ENCODE measurements at regions not wholly inside any gene's neighbourhood (a gene's known extent, or its start where the extent isn't known, plus 50 kb on each side); places are given as distances from the start of the nearest gene placed in this dataset.

DNA sequence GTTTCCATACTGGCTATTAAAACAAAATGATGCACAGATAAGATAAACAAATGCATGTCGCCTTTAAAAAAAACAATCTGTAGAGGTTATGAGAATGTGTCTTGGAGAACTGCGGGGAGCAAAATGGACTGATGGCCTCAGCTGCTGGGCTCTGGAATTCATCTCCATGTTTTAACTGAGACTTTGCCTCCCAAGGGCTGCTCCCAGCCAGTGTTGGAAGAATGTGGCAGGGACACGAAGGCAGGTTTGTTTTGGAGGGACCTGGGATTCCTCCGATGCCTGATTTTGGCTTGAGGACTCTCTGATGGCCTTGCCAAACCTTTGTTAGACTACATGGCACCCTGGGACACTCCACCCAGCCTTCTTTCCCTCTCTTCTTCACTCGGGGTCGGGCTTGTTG lies 83.5 kb upstream of the AP1S2 start:
- no peak for DNase-seq
- in situ Hi-C loops (cut with HindIII; ENCODE audit: low pct_ligation_motif_present, low pct_unique_long_range_greater_than_20kb, low sequenced_read_pairs): no loop called here

DNA sequence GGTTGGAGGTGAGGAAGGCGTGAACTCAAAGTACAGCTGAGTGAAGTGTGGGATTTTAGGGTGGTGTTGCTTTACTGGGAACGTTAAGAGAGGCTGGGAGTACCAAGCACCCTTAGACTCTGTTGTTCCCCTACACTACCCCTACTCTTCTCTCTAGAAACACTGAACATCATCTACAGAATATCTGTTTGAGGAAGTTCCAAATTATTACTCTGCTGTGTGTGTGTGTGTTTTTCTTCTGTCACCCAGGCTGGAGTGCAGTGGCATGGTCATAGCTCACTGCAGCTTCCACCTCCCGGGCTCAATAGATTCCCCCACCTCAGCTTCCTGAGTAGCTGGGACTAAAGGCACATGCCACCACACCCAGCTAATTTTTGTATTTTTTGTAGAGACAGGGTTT lies 76.7 kb upstream of the AP1S2 start:
- no peak for DNase-seq
- in situ Hi-C loops (cut with HindIII; ENCODE audit: low pct_ligation_motif_present, low pct_unique_long_range_greater_than_20kb, low sequenced_read_pairs): no loop called here

DNA sequence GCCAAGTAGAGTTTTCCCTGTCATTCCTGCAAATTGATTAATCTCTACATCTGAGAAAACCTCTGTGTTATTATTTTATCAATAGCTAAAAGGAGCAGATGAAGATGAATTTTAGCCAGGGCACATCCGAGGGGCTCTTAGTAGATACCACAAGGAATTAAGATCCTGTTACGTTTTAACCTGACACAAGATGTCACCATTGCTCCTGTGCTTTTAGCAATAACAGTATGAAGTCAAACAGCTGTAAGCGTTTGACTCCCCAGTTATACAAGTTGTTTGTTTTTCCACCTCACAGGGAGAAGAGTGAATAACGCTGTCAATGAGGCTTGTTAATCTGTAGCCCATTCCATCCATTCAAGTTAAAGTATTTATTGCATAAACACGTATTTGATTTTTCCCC lies 76.0 kb upstream of the AP1S2 start:
- in situ Hi-C loops (cut with HindIII; ENCODE audit: low pct_ligation_motif_present, low pct_unique_long_range_greater_than_20kb, low sequenced_read_pairs): no loop called here
- DNase-seq: peak; percentile 8

DNA sequence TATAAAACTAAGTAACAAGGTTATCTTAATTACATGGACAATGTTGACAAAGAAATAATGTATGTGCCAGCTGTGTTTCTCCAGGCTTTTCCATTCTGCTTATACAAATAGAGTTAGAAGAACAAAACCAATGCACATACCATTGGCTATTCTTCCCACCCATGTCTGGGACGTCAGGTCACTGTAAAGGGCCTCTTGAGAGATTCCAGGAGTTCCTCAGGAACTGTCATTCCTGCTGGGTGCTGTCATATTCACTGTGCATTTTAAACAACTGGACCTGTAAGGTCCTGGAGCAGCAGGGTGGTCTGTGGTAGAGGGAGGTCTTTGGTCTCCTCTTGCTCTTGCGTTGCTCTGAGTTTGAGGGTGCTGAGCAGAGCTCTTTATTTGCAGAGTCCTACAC lies 74.6 kb upstream of the AP1S2 start:
- DNase-seq: no peak
- in situ Hi-C loops (cut with HindIII; ENCODE audit: low pct_ligation_motif_present, low pct_unique_long_range_greater_than_20kb, low sequenced_read_pairs): no loop called here

DNA sequence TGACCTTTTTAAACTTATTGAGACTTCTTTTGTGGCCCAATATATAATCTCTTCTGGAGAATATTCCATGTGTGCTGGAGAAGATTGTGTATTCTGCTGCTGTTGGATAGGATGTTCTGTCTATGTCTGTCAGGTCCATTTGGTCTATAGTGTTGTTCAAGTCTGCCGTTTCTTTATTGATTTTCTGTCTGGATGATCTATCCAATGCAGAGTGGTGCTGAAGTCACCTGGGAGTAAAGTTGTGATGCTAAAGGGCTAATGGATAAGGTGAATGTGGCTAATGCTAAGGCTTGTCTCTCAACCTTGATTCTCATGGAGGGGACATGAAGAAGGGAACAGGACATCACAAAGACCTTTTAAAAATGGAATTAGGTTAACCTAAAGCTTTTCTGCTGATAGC lies 72.0 kb upstream of the AP1S2 start:
- DNase-seq: no peak
- in situ Hi-C loops (cut with HindIII; ENCODE audit: low pct_ligation_motif_present, low pct_unique_long_range_greater_than_20kb, low sequenced_read_pairs): no loop called here

DNA sequence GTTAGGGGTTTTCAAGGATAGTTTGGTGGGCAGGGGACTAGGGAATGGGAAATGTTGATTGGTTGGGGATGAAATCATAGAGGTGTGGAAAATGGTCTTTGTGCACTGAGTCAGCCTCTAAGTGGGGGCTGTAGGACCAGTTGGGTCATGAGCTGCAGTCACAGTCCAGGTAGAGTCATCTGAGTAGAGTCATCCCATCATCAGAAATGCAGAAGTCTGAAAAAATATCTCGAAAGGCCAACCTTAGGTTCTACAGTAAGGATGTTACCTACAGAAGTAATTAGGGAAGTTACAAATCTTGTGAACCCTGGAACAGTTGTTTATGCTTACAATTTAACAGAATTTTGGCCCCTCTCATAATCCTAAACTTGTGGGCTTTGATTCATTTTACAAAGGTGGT lies 63.4 kb upstream of the AP1S2 start:
- in situ Hi-C loops (cut with HindIII; ENCODE audit: low pct_ligation_motif_present, low pct_unique_long_range_greater_than_20kb, low sequenced_read_pairs): no loop called here
- no peak for DNase-seq

DNA sequence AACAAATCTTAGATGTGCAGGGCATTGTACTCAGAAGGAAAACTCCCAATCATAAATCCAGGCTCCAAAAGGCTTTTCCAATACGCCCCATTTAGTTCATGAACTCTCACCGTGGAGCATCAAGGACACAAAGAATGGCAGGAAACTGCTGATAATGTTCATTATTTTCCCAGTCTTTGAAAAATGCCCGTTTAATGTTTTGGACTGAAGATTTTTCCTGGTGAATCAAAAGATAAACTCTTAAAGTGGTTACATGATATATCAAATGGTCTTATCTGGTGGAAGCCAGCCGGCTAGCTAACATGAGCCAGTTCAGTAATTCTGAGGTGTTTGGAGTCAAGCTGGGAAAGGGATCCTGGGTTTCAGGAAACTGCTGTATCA lies 62.1 kb upstream of the AP1S2 start:
- in situ Hi-C loops (cut with HindIII; ENCODE audit: low pct_ligation_motif_present, low pct_unique_long_range_greater_than_20kb, low sequenced_read_pairs): no loop called here
- DNase-seq: no peak

DNA sequence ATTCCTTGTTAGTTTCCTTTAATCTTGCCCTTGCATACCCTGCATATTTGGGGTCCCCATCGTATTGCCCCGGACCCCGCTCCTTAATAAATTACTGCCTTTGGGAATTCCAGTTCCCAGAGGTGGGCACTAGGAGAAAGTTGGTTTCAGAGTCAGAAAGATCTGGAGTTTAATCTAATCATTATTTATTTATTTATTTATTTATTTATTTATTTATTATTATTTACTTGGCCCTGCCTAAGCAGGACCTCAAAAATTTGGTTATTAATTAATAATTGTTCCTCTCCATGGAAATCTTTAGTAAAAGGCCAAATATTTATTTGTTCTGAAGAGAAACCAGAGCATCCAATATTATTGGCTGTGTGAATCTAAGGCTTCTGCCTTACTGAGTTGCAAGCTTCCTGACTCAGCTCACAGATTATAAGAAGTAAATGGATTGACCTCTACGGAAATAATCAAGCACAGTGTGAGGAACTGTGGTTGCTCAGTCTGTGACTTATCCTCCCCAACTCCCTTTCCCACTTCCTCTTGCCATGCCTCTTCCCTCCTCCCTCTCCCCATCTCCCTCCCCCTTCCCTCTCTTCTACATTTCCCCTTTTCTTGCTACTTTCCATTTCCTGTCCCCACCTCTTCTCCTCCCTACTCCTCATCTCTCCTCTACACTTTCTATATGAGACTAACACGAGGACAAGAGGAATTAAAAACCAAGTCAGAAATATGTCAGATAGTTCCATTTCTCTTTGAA lies 61.5 kb upstream of the AP1S2 start:
- no peak for DNase-seq
- in situ Hi-C loops (cut with HindIII; ENCODE audit: low pct_ligation_motif_present, low pct_unique_long_range_greater_than_20kb, low sequenced_read_pairs): no loop called here

DNA sequence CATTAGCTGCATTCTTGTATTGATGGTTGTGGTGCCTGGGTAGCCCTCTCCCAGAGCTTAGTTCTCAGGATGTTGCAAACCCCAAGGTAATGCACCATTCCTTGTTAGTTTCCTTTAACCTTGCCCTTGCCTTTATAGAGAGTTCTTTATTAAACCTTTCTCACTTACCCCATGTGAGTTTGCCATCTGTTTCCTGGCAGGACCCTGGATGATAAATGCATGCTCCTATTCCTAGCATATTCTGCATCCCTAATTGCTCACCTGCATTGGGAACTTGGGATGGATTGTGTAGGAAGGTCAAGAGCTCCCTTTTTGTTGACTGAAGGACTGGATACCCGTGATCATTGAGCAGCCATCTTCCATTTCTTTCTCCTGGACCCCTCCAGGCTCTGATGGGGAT lies 59.9 kb upstream of the AP1S2 start:
- in situ Hi-C loops (cut with HindIII; ENCODE audit: low pct_ligation_motif_present, low pct_unique_long_range_greater_than_20kb, low sequenced_read_pairs): no loop called here
- DNase-seq: no peak

DNA sequence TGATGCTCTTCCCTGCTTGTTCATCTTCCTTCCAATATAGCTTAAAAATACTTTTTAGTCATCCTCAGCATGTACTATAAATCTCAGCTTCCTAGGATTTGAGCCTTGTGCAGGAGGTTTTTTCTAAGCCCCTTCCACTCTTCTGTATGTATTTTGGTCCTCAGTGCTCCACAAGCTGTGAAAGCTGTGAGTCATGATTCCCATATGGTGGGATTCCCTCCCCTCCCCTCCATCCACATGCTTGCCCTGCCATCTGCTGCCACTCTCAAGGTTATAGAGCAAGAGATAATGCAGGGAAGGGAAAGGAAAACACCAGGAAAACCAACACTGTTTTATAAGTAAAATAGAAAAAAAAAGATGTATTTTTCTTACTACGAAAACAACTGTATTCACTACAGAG lies 58.5 kb upstream of the AP1S2 start:
- in situ Hi-C loops (cut with HindIII; ENCODE audit: low pct_ligation_motif_present, low pct_unique_long_range_greater_than_20kb, low sequenced_read_pairs): no loop called here
- DNase-seq: no peak

DNA sequence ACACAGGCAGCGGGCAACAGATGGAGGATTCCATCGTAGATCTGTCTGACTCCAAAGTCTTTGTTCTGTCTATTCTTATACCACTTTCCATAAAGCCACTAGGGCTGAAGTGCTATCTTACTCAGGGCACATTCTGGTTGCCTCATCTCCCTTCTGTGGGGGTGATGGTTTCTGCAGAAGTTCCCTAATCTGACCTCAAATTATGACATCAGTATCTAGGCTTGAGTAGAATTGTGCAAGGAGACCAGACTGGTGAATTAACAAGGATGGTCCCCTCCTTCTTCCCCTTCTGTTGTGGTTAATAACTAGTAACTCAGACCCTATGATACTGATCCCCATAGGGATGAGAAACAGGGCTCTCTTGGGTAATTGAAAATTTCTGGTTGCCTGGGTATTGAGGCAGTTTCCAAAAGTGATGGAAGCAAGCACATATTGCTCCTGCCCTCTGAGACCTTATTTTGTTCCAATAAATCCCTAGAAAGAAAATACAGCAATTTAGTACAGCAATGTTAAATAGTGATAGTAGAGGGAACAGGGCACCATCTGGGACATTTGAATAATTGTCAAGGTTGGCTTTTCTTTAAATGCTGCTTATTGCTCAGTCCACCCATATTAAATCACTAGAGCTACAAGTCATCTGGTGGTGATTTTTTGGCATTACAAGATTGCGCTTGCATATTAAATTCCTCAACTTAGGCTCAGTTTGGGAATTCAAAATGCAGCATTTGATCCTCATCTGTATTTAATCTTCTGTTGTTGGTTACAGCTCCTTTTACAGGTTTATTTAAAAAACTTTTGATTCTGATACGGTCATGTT lies 57.3 kb upstream of the AP1S2 start:
- no peak for DNase-seq
- in situ Hi-C loops (cut with HindIII; ENCODE audit: low pct_ligation_motif_present, low pct_unique_long_range_greater_than_20kb, low sequenced_read_pairs): no loop called here

DNA sequence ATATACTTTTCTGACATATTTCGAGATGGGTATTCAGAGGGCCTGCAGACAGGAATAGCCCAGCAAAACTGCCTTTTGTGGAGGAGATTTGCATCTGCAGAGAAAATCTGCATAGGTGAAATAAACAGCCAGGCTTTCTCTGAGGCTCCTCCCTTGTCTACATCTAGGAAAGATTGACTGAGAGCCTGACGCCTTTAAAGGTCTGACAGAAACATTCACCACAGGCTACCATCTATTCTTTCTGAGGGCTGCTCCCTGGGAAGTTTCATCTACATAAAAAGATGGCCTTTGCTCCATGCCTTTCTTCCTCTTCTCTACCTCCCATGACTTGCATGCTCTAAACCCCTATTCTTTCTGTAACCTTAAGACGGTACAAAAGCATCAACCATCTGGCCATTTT lies 55.0 kb upstream of the AP1S2 start:
- DNase-seq: no peak
- in situ Hi-C loops (cut with HindIII; ENCODE audit: low pct_ligation_motif_present, low pct_unique_long_range_greater_than_20kb, low sequenced_read_pairs): no loop called here

DNA sequence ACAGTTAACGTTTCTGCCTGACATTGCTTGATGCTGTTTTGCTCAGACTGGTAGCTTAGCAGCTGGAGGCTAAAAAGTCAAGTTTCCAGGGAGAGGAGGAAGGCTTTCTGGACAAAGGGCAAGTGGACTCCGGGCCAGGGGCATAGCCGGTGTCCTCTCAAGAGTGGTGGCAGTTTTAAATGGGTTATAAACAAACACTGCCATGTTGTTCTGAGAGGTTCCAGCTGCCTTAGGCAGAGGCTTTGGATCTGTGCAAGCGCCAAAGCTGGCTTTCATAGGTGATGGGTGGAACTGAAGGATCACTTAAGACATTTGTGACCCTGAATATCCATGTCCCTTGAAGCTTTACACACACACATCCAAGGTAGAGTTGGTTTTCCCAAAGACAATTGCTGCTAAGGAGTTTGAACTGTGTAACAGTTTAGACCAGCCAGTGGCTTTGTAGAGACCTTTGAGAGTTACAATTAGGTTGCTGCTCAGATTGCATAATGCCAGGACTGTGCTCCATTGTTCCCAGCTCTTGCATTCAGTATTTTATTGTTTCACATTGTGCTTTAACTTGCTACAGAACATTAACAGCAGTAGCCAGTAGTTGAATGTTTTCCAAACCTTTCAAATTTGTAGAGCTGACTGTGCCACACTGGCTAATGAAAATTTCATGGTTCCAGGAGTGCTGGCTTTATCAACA lies 54.1 kb upstream of the AP1S2 start:
- in situ Hi-C loops (cut with HindIII; ENCODE audit: low pct_ligation_motif_present, low pct_unique_long_range_greater_than_20kb, low sequenced_read_pairs): no loop called here

DNA sequence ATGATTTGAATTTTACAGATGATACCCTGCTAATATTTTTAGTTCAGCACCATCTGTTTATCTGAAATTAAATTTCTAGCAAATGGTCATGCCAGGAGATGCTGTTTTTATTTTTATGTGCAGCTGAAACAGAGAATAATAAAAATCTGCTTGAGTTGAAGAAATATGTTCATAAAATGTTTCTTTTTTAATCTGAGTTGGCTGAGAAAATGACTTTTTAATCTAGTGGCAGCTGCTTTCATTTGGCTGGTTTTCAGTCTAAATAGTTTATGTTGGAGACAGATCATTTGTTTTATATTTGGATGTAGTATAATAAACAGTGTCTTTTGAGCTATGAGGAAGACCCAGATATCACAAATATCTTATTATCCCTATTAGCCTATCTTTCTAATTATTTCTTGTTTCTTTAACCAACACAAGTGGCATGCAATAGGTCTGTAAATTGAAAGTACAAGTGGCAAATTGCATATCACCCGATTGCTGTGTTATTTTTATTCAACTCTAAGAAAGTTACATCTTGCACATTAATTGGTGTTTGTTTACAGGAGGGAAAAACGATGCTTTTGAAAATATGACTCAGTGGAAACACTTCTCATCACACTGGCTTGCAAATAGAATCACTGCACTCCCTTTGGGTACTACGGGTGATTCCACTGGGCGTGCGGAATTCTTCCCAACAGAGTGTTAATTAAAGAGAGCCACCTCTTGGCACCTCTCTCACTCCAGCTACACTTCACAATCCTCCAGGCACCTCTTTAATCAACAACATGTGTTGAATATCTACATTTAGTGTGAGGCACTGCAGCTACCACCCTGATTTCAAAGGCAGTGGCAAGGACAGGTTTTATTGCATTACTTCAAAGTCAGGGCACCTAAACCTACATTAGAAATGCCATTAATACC lies 51.7 kb upstream of the AP1S2 start:
- no peak for DNase-seq
- in situ Hi-C loops (cut with HindIII; ENCODE audit: low pct_ligation_motif_present, low pct_unique_long_range_greater_than_20kb, low sequenced_read_pairs): no loop called here

More for the DNA sequence above, 54.1 kb upstream of the AP1S2 start:
- DNase-seq: no peak
